ENCODE measurements at regions not wholly inside any gene's neighbourhood (a gene's known extent, or its start where the extent isn't known, plus 50 kb on each side); places are given as distances from the start of the nearest gene placed in this dataset.

DNA sequence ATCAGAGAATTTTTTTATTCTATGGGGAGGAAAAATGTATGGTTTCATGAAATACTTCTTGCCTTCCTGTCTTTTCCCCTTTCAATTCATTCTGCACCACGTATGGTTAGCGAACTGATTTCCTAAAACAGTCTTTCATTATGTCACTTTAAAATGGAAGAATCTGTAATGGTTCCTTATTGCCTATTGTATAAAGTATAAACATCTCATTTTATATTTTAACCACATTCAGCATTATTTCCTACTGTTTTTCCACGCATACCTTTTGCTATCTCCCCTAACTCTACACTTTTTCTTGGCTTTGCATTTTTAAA, 232.3 kb upstream of the B3GALT2 start:
- TF ChIP-seq CTCF (IDR thresholded peaks at IDR 0.05; ENCODE audit: low read depth, low read length, poor library complexity, severe bottlenecking) = no peak
- TF ChIP-seq EZH2phosphoT487 (IDR thresholded peaks at IDR 0.05; ENCODE audit: borderline replicate concordance, low read length) = no peak
